ENCODE measurements at regions not wholly inside any gene's neighbourhood (a gene's known extent, or its start where the extent isn't known, plus 50 kb on each side); places are given as distances from the start of the nearest gene placed in this dataset.

GRCh38 chr5:20254748-20255147, 266.7 kb upstream of the CDH18 start:
- RAD21 ChIA-PET (ENCODE audit: unreplicated experiment), result no interaction called here

More at GRCh38 chr5:20254748-20255147, 266.7 kb upstream of the CDH18 start:
- POLR2A ChIA-PET, result no interaction called here
- Histone ChIP-seq H3K4me1 (ENCODE audit: control insufficient read depth, insufficient read depth, low read length) (no peaks in the 10 kb centered on the region), H4K20me1 (ENCODE audit: control insufficient read depth, insufficient read depth) (no peaks in the 10 kb centered on the region), H3K79me2 (ENCODE audit: control insufficient read depth, insufficient read depth, low read length) (no peaks in the 10 kb centered on the region), H2AFZ (ENCODE audit: control insufficient read depth, low read depth, low read length) (no peak overlapping the region), H3K9me3 (replicated peaks; ENCODE audit: control insufficient read depth, insufficient read depth, low read length) (no peaks in the 10 kb centered on the region), H3K27me3 (replicated peaks in 1 of 2; ENCODE audit: control insufficient read depth in 2 of 2, insufficient read depth in 2 of 2, low read length in 1 of 2) (no peaks in the 10 kb centered on the region), H3K9ac (ENCODE audit: control insufficient read depth, insufficient read depth, low read length) (no peak overlapping the region), H3K4me2 (ENCODE audit: control insufficient read depth, insufficient read depth) (no peak overlapping the region), H3K36me3 (ENCODE audit: control insufficient read depth in 2 of 2, insufficient read depth in 2 of 2, low read length in 1 of 2) (no peaks in the 10 kb centered on the region), H3K4me3 (no peak overlapping the region), H3K27ac (ENCODE audit: control insufficient read depth, insufficient read depth) (no peak overlapping the region)
- DNase-seq (ENCODE audit: low read depth, low spot score), result no peak
- WGBS (ENCODE audit: insufficient coverage, insufficient replicate concordance, low lambda C conversion rate, missing lambda C conversion rate), result 70% methylated on average over 4 of the region's 4 CpGs
- intact Hi-C loops (cut with micrococcal nuclease; ENCODE audit: unreplicated experiment), result no loop called here
- CTCF ChIA-PET, result no interaction called here
- BruUV-seq (replicated peaks), result no TSS peak
- FAIRE-seq, result no peak
- no peak for TF ChIP-seq CREM (IDR thresholded peaks at IDR 0.05; ENCODE audit: low read depth)
- no peak for TF ChIP-seq NRF1 (conservative IDR thresholded peaks at IDR 0.05; ENCODE audit: low read depth, low read length)
- TF ChIP-seq POLR2AphosphoS2 (IDR thresholded peaks at IDR 0.05; ENCODE audit: low read depth, low read length), result no peak
- no peak for TF ChIP-seq DPF2 (IDR thresholded peaks at IDR 0.05)
- no peak for TF ChIP-seq RELB (IDR thresholded peaks at IDR 0.05; ENCODE audit: low read depth)
- TF ChIP-seq ZBTB33 (IDR thresholded peaks at IDR 0.05), result no peak
- TF ChIP-seq, protein P1, sequence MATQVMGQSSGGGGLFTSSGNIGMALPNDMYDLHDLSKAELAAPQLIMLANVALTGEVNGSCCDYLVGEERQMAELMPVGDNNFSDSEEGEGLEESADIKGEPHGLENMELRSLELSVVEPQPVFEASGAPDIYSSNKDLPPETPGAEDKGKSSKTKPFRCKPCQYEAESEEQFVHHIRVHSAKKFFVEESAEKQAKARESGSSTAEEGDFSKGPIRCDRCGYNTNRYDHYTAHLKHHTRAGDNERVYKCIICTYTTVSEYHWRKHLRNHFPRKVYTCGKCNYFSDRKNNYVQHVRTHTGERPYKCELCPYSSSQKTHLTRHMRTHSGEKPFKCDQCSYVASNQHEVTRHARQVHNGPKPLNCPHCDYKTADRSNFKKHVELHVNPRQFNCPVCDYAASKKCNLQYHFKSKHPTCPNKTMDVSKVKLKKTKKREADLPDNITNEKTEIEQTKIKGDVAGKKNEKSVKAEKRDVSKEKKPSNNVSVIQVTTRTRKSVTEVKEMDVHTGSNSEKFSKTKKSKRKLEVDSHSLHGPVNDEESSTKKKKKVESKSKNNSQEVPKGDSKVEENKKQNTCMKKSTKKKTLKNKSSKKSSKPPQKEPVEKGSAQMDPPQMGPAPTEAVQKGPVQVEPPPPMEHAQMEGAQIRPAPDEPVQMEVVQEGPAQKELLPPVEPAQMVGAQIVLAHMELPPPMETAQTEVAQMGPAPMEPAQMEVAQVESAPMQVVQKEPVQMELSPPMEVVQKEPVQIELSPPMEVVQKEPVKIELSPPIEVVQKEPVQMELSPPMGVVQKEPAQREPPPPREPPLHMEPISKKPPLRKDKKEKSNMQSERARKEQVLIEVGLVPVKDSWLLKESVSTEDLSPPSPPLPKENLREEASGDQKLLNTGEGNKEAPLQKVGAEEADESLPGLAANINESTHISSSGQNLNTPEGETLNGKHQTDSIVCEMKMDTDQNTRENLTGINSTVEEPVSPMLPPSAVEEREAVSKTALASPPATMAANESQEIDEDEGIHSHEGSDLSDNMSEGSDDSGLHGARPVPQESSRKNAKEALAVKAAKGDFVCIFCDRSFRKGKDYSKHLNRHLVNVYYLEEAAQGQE (IDR thresholded peaks at IDR 0.05; ENCODE audit: low read depth, low read length), result no peak
- no peak for TF ChIP-seq NBN (IDR thresholded peaks at IDR 0.05)
- no peak for TF ChIP-seq SMC3 (IDR thresholded peaks at IDR 0.05; ENCODE audit: borderline replicate concordance, low read length)
- SMC1A ChIA-PET (ENCODE audit: uncharacterized antibody, unreplicated experiment), result no interaction called here
- ATAC-seq, result no peak
- in situ Hi-C loops (cut with MboI), result no loop called here

All from GM12878 (cell line).